Urothelium cell line (cell line): ENCODE measurements at regions not wholly inside any gene's neighbourhood (a gene's known extent, or its start where the extent isn't known, plus 50 kb on each side); places are given as distances from the start of the nearest gene placed in this dataset.

Experiments
- DNase-seq: peaks from one replicate; pipeline ENCODE4 v3.0.0; 2011; ENCODE audit warnings: low spot score, mixed read lengths
- FAIRE-seq: peaks from 2 replicates; lab custom pipeline; 2011; peaks lifted over from hg19 to GRCh38; lab: Jason Lieb, UNC

GRCh38 chr9:117490199-117490598 is 75.3 kb upstream of the ASTN2 start:
- DNase-seq = no peak
- FAIRE-seq = no peak

GRCh38 chr9:117488659-117489058 is 73.8 kb upstream of the ASTN2 start:
- FAIRE-seq = no peak
- DNase-seq = no peak

GRCh38 chr9:117487555-117488175 is 72.8 kb upstream of the ASTN2 start:
- FAIRE-seq (peak; percentile 90), DNase-seq (peak; percentile 85)

- FAIRE-seq (no peak), DNase-seq (no peak)
Measured at GRCh38 chr9:117486426-117486825, 71.6 kb upstream of the ASTN2 start.

GRCh38 chr9:117485176-117485575 is 70.3 kb upstream of the ASTN2 start:
- FAIRE-seq = no peak
- DNase-seq = peak; percentile 6

GRCh38 chr9:117480729-117481128 is 65.9 kb upstream of the ASTN2 start:
- DNase-seq (no peak), FAIRE-seq (no peak)

GRCh38 chr9:117480253-117480652 is 65.4 kb upstream of the ASTN2 start:
- no peak for DNase-seq
- no peak for FAIRE-seq

GRCh38 chr9:117473293-117473692 is 58.4 kb upstream of the ASTN2 start:
- no peak for DNase-seq
- no peak for FAIRE-seq

- DNase-seq (no peak), FAIRE-seq (no peak)
Measured at GRCh38 chr9:117470902-117471301, 56.0 kb upstream of the ASTN2 start.

- FAIRE-seq (no peak), DNase-seq (no peak)
Measured at GRCh38 chr9:117470455-117470854, 55.6 kb upstream of the ASTN2 start.

- FAIRE-seq = no peak
- no peak for DNase-seq
Measured at GRCh38 chr9:117466111-117466510, 51.3 kb upstream of the ASTN2 start.

GRCh38 chr9:117465706-117466105 is 50.8 kb upstream of the ASTN2 start:
- DNase-seq (no peak), FAIRE-seq (no peak)

GRCh38 chr9:117464941-117465616 is 50.2 kb upstream of the ASTN2 start:
- FAIRE-seq (no peak), DNase-seq (no peak)
